WERI-Rb-1 (cell line): ENCODE measurements at regions not wholly inside any gene's neighbourhood (a gene's known extent, or its start where the extent isn't known, plus 50 kb on each side); places are given as distances from the start of the nearest gene placed in this dataset.

Experiments used
- DNase-seq: peaks from one replicate; pipeline ENCODE4 v3.0.0-alpha.2; 2020
- H3K27ac ChIP-seq: fragments of 250-450 bp; sonication (Bioruptor Pico); 2 replicates; pipeline ENCODE4 v1.5.1; 2020; ENCODE audit warnings: mild to moderate bottlenecking, moderate library complexity
- H3K27me3 ChIP-seq: fragments of 250-450 bp; sonication (Bioruptor Pico); 2 replicates; pipeline ENCODE4 v1.5.1; 2021; ENCODE audit warnings: mild to moderate bottlenecking, low read depth, moderate library complexity; ENCODE audit not compliant: insufficient read depth, severe bottlenecking
- H3K36me3 ChIP-seq: fragments of 250-450 bp; sonication (Bioruptor Pico); 2 replicates; pipeline ENCODE4 v1.5.1; 2020; ENCODE audit warnings: mild to moderate bottlenecking, moderate library complexity
- H3K4me3 ChIP-seq: 2 replicates; pipeline ENCODE4 v1.5.1; 2011; ENCODE audit warnings: low read depth, mild to moderate bottlenecking, control low read depth, low read length
- H3K9me3 ChIP-seq: fragments of 250-450 bp; sonication (Bioruptor Pico); 2 replicates; pipeline ENCODE4 v1.5.1; 2021; ENCODE audit warnings: mild to moderate bottlenecking, moderate library complexity; ENCODE audit not compliant: severe bottlenecking
- TF ChIP-seq, protein P1 (sequence below): IDR thresholded peaks from 2 replicates; pipeline ENCODE4 v1.5.1; 2011; ENCODE audit warnings: low read depth, mild to moderate bottlenecking, control low read depth, inconsistent platforms, low read length

DNA sequence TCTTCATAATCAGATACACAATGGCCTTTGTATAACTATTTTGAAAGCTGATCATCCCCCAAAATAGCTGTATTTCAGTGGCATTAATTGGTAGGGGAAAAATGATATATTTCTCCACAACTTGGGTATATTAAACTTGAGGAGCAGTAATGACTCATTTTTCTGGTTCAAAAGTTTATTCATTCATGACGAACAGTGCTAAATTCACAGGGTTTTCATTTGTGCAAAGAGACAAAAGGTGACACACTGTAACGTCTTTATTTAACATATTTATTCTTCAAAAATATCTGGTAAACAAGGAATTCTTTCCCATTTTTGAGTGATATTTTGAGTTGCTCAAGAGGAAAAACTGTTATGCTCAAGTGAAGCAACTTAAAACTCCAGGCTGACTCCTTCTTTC, 415.5 kb upstream of the SOX5 start:
- no peak overlapping the region for H3K27ac ChIP-seq
- H3K36me3 ChIP-seq, result no peaks in the 10 kb centered on the region
- DNase-seq, result no peak
- H3K27me3 ChIP-seq, result no peaks in the 10 kb centered on the region
- H3K9me3 ChIP-seq, result no peaks in the 10 kb centered on the region
- H3K4me3 ChIP-seq, result no peak overlapping the region
- TF ChIP-seq, protein P1, sequence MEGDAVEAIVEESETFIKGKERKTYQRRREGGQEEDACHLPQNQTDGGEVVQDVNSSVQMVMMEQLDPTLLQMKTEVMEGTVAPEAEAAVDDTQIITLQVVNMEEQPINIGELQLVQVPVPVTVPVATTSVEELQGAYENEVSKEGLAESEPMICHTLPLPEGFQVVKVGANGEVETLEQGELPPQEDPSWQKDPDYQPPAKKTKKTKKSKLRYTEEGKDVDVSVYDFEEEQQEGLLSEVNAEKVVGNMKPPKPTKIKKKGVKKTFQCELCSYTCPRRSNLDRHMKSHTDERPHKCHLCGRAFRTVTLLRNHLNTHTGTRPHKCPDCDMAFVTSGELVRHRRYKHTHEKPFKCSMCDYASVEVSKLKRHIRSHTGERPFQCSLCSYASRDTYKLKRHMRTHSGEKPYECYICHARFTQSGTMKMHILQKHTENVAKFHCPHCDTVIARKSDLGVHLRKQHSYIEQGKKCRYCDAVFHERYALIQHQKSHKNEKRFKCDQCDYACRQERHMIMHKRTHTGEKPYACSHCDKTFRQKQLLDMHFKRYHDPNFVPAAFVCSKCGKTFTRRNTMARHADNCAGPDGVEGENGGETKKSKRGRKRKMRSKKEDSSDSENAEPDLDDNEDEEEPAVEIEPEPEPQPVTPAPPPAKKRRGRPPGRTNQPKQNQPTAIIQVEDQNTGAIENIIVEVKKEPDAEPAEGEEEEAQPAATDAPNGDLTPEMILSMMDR, result no peak

DNA sequence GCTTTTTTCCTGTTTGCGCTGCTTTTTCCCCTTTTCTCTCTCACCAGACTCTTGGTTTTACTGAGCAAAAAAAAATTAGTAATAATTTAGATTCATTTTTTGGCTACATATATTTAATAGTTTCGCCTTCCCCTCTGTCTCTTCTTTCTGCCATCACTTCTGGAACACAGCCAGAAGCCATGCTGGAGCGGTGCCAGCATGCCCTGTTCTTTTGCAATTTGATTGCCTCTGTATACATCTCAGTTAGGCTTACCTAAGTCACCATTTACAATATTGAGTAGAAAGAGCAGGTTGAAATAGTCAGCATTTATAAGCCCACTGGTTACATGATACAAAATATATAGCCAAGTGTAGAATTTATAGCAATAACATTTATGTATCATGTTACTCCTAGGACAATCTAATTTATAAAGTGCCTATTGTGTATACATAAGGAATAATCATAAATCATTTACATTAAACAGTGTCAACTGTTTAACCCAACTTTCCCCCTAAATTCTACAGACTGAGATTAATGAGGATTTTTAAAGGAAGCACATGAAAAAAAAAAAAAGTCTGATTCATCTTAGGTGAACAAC, 413.8 kb upstream of the SOX5 start:
- no peak for DNase-seq
- H3K9me3 ChIP-seq, result no peaks in the 10 kb centered on the region
- H3K4me3 ChIP-seq, result no peak overlapping the region
- H3K27me3 ChIP-seq, result no peaks in the 10 kb centered on the region
- H3K36me3 ChIP-seq, result no peaks in the 10 kb centered on the region
- H3K27ac ChIP-seq, result no peak overlapping the region
- TF ChIP-seq, protein P1, result no peak

DNA sequence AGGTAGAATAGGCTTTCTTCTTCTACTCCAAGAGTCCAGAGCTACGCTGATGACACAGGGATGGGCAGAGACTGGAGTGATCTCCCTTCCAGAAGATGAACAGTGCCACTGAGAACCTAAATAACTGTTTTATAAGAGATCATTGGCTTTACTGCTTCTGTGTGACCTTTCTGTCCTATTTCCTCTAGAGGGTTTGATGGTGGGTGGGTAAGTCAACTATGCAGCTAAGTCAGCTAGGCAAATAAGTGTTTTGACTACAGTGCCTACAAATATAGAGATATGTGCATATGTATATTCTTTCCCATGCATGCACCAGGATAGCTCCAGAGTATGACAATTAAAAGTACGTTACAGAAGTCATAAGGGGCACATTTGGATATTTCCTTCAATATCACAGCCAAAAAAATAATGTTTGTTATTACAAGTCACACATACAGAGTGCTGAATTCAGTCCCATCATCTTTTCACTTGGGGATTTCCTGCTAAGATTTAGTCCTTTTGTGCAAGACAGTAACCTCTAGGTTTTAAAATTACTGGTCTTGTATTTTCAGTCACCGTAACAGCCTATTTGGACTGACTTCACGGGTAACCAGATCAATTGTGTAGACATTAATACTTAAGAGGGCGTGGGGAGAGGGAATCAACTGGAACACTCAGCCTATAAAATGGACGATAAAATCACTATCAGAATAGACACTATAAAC, 412.6 kb upstream of the SOX5 start:
- TF ChIP-seq, protein P1, result no peak

DNA sequence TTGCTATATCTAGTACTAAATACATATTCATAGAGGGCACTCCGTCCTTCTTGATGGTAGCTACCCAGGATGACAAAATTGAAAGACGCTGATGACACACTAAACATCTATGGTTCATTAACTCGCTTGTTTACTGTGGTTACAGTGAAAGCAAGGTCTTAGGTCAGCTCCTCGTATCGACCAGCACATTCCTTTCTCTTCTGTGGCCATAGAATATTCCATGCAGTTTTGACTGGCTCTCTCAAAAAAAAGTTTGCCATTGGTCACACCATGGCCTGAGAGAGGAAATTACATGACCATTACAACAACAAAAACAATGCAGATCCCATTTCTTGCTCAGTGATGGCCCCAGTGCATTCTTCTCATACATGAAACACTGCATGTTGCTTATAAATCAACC, 411.4 kb upstream of the SOX5 start:
- Histone ChIP-seq H3K27me3 (no peaks in the 10 kb centered on the region), H3K4me3 (no peak overlapping the region), H3K27ac (no peak overlapping the region), H3K36me3 (no peaks in the 10 kb centered on the region), H3K9me3 (no peaks in the 10 kb centered on the region)
- TF ChIP-seq, protein P1, result no peak
- DNase-seq, result no peak

More for the DNA sequence above, 412.6 kb upstream of the SOX5 start:
- no peak for DNase-seq
- H3K36me3 ChIP-seq, result no peaks in the 10 kb centered on the region
- no peak overlapping the region for H3K27ac ChIP-seq
- H3K9me3 ChIP-seq, result no peaks in the 10 kb centered on the region
- no peaks in the 10 kb centered on the region for H3K27me3 ChIP-seq
- no peak overlapping the region for H3K4me3 ChIP-seq

DNA sequence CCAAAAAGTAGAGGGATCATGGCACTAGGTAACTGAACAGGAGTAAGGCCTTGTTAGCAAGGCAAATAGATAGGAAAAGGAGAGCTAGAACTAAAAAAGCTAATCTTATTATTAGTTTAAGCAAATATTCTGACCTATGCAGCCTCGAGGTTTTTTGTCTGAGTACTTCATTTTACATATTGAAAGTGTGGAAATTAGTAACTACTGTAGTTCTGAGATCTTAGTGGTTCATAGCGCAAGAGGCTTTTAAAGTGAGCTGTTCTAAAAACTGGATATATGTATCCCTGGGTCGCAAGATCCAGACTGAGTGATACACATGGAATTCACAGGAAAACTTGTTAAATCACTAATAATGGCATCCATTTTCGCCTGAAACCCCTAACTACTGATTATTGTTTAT, 411.0 kb upstream of the SOX5 start:
- H3K27ac ChIP-seq, result no peak overlapping the region
- H3K4me3 ChIP-seq, result no peak overlapping the region
- H3K27me3 ChIP-seq, result no peaks in the 10 kb centered on the region
- no peaks in the 10 kb centered on the region for H3K9me3 ChIP-seq
- DNase-seq, result no peak
- H3K36me3 ChIP-seq, result no peaks in the 10 kb centered on the region
- TF ChIP-seq, protein P1, result no peak

DNA sequence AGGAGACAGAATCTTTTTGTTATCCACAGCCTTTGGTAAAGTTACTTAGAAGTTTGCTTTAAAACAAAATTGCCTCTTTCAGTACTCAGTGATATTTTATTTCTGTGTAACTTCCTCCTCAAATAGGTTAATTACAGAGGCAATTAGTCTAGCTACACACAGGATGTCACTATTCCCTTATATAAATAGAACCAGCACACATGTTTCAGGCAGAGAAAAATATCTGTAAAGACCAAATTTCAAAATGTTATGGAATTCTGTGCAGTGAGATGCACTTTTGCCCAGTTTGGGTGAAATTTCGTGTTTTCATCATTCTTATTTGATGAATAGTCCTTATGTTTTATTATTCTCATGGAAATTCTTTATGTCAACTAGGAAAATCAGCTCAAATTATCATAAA, 410.6 kb upstream of the SOX5 start:
- no peaks in the 10 kb centered on the region for H3K36me3 ChIP-seq
- DNase-seq, result no peak

More for the DNA sequence above, 410.6 kb upstream of the SOX5 start:
- no peaks in the 10 kb centered on the region for H3K27me3 ChIP-seq
- no peak overlapping the region for H3K4me3 ChIP-seq
- H3K27ac ChIP-seq, result no peak overlapping the region
- TF ChIP-seq, protein P1, result no peak
- H3K9me3 ChIP-seq, result no peaks in the 10 kb centered on the region
